ENCODE measurements at regions not wholly inside any gene's neighbourhood (a gene's known extent, or its start where the extent isn't known, plus 50 kb on each side); places are given as distances from the start of the nearest gene placed in this dataset.

DNA sequence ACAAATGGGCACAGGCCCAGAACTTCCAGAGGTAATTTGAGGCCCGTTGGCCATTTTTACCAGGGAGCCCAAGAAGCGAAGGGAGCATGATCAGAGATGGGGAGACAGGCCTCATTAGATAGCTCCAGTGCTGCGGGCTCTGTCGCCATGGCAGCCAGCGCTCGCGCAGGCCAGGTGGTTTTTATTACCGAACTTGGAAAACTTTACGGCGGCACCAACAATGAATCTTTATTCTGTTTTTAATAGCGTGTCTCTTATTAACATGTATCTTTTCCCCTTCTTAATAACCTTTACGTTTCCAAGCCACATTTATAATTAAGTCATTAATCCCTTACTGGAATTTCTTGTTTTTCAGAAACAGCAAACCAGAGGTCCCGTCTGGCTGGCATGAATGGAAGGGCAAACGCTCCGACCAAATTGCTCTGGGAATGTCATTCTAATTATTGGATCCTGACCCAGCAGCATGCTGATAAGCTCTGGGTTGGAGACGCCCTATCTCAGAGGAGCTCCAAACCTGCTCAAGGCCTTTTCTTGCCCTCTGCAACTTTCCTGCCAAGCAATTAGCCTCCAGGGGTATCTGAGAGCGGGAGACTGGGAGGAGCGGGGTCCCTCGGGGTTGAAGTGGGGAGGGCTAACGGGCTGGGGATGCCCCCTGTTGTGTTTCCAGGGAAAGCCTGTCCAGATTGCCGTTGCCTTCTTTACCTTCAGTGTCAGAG is 256.4 kb downstream of the TLE3 start:
- TF ChIP-seq, protein P1, sequence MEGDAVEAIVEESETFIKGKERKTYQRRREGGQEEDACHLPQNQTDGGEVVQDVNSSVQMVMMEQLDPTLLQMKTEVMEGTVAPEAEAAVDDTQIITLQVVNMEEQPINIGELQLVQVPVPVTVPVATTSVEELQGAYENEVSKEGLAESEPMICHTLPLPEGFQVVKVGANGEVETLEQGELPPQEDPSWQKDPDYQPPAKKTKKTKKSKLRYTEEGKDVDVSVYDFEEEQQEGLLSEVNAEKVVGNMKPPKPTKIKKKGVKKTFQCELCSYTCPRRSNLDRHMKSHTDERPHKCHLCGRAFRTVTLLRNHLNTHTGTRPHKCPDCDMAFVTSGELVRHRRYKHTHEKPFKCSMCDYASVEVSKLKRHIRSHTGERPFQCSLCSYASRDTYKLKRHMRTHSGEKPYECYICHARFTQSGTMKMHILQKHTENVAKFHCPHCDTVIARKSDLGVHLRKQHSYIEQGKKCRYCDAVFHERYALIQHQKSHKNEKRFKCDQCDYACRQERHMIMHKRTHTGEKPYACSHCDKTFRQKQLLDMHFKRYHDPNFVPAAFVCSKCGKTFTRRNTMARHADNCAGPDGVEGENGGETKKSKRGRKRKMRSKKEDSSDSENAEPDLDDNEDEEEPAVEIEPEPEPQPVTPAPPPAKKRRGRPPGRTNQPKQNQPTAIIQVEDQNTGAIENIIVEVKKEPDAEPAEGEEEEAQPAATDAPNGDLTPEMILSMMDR (IDR thresholded peaks at IDR 0.05): no peak
- TF ChIP-seq POLR2A (IDR thresholded peaks at IDR 0.05) (no peak), POLR2AphosphoS5 (IDR thresholded peaks at IDR 0.05; ENCODE audit: insufficient read depth in 1 of 2, low read depth in 1 of 2) (no peak)

Data from vagina (tissue), 2 donors.